Gastroesophageal sphincter (tissue), 4 donors: ENCODE measurements at regions not wholly inside any gene's neighbourhood (a gene's known extent, or its start where the extent isn't known, plus 50 kb on each side); places are given as distances from the start of the nearest gene placed in this dataset.

Experiments
- ATAC-seq: fragments of 150-250 bp; one replicate; pipeline ENCODE4 v1.9.1; 2016; ENCODE audit warnings: mild to moderate bottlenecking, moderate library complexity
- H3K27ac ChIP-seq, 4 donors: fragments of 200-600 bp; sonication (generic) in 3 of 4; 1 replicate in 3 of 4; 2 replicates in 1 of 4; pipeline ENCODE4 v1.5.1; 2016 to 2019
- H3K27me3 ChIP-seq: fragments of 200-600 bp; sonication (generic); one replicate; pipeline ENCODE4 v1.5.1; 2019
- H3K36me3 ChIP-seq, 2 donors: fragments of 200-600 bp; sonication (generic); one replicate each; pipeline ENCODE4 v1.5.1; 2019; ENCODE audit warnings: control low read depth in 1 of 2
- H3K4me1 ChIP-seq, 3 donors: fragments of 200-600 bp; sonication (generic); 1 replicate in 2 of 3; 2 replicates in 1 of 3; pipeline ENCODE4 v1.5.1; 2016 to 2019; ENCODE audit warnings: control low read depth in 2 of 3
- H3K4me3 ChIP-seq, 2 donors: fragments of 200-600 bp; sonication (generic); one replicate each; pipeline ENCODE4 v1.5.1; 2019; ENCODE audit warnings: mild to moderate bottlenecking in 1 of 2, moderate library complexity in 1 of 2
- H3K9me3 ChIP-seq, 3 donors: fragments of 200-600 bp; sonication (generic); one replicate each; pipeline ENCODE4 v1.5.1; 2017 to 2019; ENCODE audit warnings: control low read depth in 2 of 3
- CTCF ChIP-seq, 4 experiments: fragments of 200-600 bp in 2 of 4; fragments of 450-650 bp in 2 of 4; sonication (generic) in 1 of 4; IDR thresholded peaks; one replicate each; pipeline ENCODE4 v1.5.1; 2017 to 2019; ENCODE audit warnings: antibody characterized with exemption in 4 of 4, mild to moderate bottlenecking in 2 of 4, moderate library complexity in 2 of 4
- EP300 ChIP-seq: sonication (generic); formaldehyde crosslinking; IDR thresholded peaks from one replicate; pipeline ENCODE4 v1.6.1; 2017; ENCODE audit warnings: antibody characterized with exemption, mild to moderate bottlenecking
- POLR2A ChIP-seq, 2 donors: fragments of 450-650 bp; IDR thresholded peaks; one replicate each; pipeline ENCODE4 v1.6.1; 2017; ENCODE audit warnings: antibody characterized with exemption in 2 of 2, mild to moderate bottlenecking in 2 of 2, moderate library complexity in 1 of 2
- POLR2AphosphoS5 ChIP-seq: sonication (generic); formaldehyde crosslinking; IDR thresholded peaks from one replicate; pipeline ENCODE4 v1.6.1; 2017; ENCODE audit warnings: antibody characterized with exemption
- WGBS, 2 donors: methylation state at CpG; one replicate each; pipeline ENCODE4 v1.1.5; 2018; ENCODE audit warnings: low coverage in 1 of 2; 5-methylcytosine and 5-hydroxymethylcytosine counted together

- no peak overlapping the region for H3K4me3 ChIP-seq
- no peaks in the 10 kb centered on the region for H3K27me3 ChIP-seq
- ATAC-seq, result no peak
- H3K9me3 ChIP-seq, result peaks cover 0 to 10% (median 0%) of the 10 kb centered on the region in 3 donors
- TF ChIP-seq POLR2AphosphoS5 (no peak), CTCF (IDR thresholded peaks at IDR 0.05) (no peak), POLR2A (IDR thresholded peaks at IDR 0.05) (no peak), EP300 (no peak)
- WGBS, 2 donors, result 60 to 82% methylated on average over 1 to 2 of the region's 2 CpGs
- H3K4me1 ChIP-seq, result no peaks in the 10 kb centered on the region
- no peaks in the 10 kb centered on the region for H3K36me3 ChIP-seq
- H3K27ac ChIP-seq, result no peak overlapping the region
Measured at GRCh38 chr3:6667354-6667753, 193.6 kb upstream of the GRM7 start.

GRCh38 chr3:6671363-6671762, 189.6 kb upstream of the GRM7 start:
- H3K27ac ChIP-seq, result no peak overlapping the region
- peaks cover 0 to 10% (median 0%) of the 10 kb centered on the region in 3 donors for H3K9me3 ChIP-seq
- WGBS, 2 donors, result 11 to 19% methylated on average over 1 of the region's 1 CpG
- no peak for ATAC-seq
- TF ChIP-seq POLR2AphosphoS5 (no peak), CTCF (IDR thresholded peaks at IDR 0.05) (no peak), POLR2A (IDR thresholded peaks at IDR 0.05) (no peak)
- H3K4me3 ChIP-seq, result no peak overlapping the region
- H3K27me3 ChIP-seq, result no peaks in the 10 kb centered on the region
- H3K4me1 ChIP-seq, result no peaks in the 10 kb centered on the region
- no peaks in the 10 kb centered on the region for H3K36me3 ChIP-seq

- no peaks in the 10 kb centered on the region for H3K27me3 ChIP-seq
- 71 to 80% methylated on average over 3 to 4 of the region's 4 CpGs for WGBS, 2 donors
- H3K27ac ChIP-seq, result no peak overlapping the region
- no peak for TF ChIP-seq POLR2AphosphoS5
- TF ChIP-seq EP300, result no peak
- TF ChIP-seq CTCF (IDR thresholded peaks at IDR 0.05), result no peak
- TF ChIP-seq POLR2A (IDR thresholded peaks at IDR 0.05), result no peak
- no peak overlapping the region for H3K4me3 ChIP-seq
- H3K36me3 ChIP-seq, result no peaks in the 10 kb centered on the region
- no peaks in the 10 kb centered on the region for H3K4me1 ChIP-seq
- H3K9me3 ChIP-seq, result no peaks in the 10 kb centered on the region
- ATAC-seq, result no peak
Measured at GRCh38 chr3:6679510-6679909, 181.4 kb upstream of the GRM7 start.

GRCh38 chr3:6680119-6680806, 180.7 kb upstream of the GRM7 start:
- Histone ChIP-seq H3K36me3 (no peaks in the 10 kb centered on the region), H3K4me1 (no peaks in the 10 kb centered on the region), H3K27me3 (no peaks in the 10 kb centered on the region), H3K9me3 (no peaks in the 10 kb centered on the region), H3K4me3 (no peak overlapping the region), H3K27ac (no peak overlapping the region)
- 79 to 83% methylated on average over 1 to 3 of the region's 3 CpGs for WGBS, 2 donors
- TF ChIP-seq EP300, result no peak
- no peak for TF ChIP-seq POLR2AphosphoS5
- no peak for TF ChIP-seq CTCF (IDR thresholded peaks at IDR 0.05)
- no peak for ATAC-seq

- no peak for ATAC-seq
- no peaks in the 10 kb centered on the region for H3K27me3 ChIP-seq
- H3K9me3 ChIP-seq, result no peaks in the 10 kb centered on the region
- no peak overlapping the region for H3K4me3 ChIP-seq
- TF ChIP-seq EP300 (no peak), POLR2A (IDR thresholded peaks at IDR 0.05) (no peak), CTCF (IDR thresholded peaks at IDR 0.05) (no peak), POLR2AphosphoS5 (no peak)
- no peak overlapping the region for H3K27ac ChIP-seq
- H3K36me3 ChIP-seq, result no peaks in the 10 kb centered on the region
- 63 to 80% methylated on average over 2 to 3 of the region's 3 CpGs for WGBS, 2 donors
- H3K4me1 ChIP-seq, result no peaks in the 10 kb centered on the region
Measured at GRCh38 chr3:6697285-6697684, 163.6 kb upstream of the GRM7 start.
